GM04503 (cell line): ENCODE measurements at regions not wholly inside any gene's neighbourhood (a gene's known extent, or its start where the extent isn't known, plus 50 kb on each side); places are given as distances from the start of the nearest gene placed in this dataset.
"Not testable (repeated sequence)": the region's sequence is repeated elsewhere in the genome, so short reads cannot be mapped to it uniquely, and the experiment has no call there.

Experiments
- DNase-seq: peaks from one replicate; pipeline ENCODE4 v3.0.0-alpha.2; 2012; ENCODE audit warnings: low read depth

- no peak for DNase-seq
These were observed 195.1 kb downstream of the TXNL1 start for GRCh38 chr18:56443166-56443907.

- DNase-seq = not testable (repeated sequence)
These were observed 199.9 kb downstream of the TXNL1 start for GRCh38 chr18:56438480-56438879.

DNA sequence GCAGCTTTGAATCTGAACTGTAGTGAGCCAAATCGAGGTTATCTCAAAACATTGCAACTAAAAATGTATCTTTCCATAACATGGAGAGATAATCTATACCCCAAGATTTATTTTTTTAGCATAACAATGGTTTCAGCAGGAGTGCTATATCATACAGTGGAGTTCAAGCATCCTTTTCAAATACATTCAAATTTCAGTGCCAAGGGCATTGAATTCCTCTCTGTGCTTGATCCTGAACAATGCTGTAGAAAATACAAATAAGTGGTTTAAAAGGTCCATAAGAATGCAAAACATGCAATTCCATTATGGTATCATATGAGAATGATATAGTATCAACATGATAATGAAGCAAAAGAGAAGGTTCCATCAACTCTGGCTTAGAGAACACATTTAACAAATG lies 201.7 kb downstream of the TXNL1 start:
- DNase-seq = no peak

- no peak for DNase-seq
These were observed 204.5 kb downstream of the TXNL1 start for GRCh38 chr18:56433919-56434318.

DNA sequence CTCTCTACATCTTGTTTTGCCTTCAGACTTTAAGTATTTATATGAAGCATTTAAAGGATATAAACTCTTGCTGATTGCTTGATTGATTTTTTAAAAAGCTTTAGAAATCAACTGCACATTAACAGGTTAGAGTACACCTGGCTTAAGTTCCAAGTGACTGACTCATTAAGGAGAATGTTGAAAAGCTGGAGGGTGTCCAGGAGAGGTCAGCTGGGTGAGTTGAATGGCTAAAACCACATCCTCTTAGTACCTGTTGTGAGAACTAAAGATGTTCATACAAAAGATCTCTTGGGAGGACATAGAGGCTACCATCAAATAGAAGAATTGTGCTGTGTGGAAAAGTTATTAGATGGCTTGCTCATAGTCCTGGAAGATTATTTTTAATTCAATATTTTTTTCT lies 206.8 kb downstream of the TXNL1 start:
- DNase-seq = no peak

- DNase-seq = no peak
These were observed 214.8 kb downstream of the TXNL1 start for GRCh38 chr18:56423626-56424025.

GRCh38 chr18:56421647-56422046 lies 216.7 kb downstream of the TXNL1 start:
- DNase-seq = no peak

DNA sequence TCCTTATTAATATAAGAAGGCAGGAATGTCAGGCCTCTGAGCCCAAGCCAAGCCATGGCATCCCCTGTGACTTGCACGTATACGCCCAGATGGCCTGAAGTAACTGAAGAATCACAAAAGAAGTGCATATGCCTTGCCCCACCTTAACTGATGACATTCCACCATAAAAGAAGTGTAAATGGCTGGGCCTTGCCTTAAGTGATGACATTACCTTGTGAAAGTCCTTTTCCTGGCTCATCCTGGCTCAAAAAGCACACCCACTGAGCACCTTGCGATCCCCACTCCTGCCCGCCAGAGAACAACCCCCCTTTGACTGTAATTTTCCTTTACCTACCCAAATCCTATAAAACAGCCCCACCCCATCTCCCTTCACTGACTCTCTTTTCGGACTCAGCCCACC lies 217.5 kb downstream of the TXNL1 start:
- not testable (repeated sequence) for DNase-seq

- no peak for DNase-seq
These were observed 224.0 kb downstream of the TXNL1 start for GRCh38 chr18:56414357-56414756.

- no peak for DNase-seq
These were observed 224.5 kb downstream of the TXNL1 start for GRCh38 chr18:56413862-56414261.

DNA sequence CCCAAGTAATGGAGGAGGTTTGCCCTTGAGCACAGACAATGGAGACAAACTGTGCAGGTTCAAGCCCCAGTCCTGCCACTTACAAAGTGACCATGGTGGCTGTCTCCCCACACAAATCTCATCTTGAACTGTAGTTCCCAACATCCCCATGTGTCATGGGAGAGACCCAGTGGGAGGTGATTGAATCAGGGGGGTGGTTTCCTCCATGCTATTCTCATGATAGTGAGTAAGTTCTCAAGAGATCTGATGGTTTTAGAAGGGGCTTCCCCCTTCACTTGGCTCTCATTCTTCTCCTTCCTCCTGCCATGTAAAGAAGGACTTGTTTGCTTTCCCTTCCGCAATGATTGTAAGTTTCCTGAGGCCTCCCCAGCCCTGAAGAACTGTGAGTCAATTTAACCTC lies 225.4 kb downstream of the TXNL1 start:
- DNase-seq = no peak

DNA sequence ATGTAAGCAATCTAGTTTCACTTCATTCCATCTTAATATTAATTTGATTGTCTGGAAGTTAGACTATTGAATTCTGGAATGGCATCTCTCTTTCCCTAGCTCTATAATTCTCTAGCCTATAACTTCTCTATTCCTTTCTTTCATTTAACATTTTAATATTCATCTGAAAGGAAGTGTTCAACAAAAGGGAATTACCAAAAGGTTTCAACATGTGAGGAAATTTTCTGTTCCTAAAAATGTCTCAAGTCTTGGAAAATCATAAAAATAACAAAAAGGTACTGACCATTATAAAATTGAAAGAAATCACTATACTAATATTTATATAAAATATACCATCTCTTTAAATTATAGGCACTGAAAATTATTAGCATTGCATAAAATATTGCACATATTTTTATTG lies 228.7 kb downstream of the TXNL1 start:
- no peak for DNase-seq

- no peak for DNase-seq
These were observed 230.7 kb downstream of the TXNL1 start for GRCh38 chr18:56407646-56408180.

DNA sequence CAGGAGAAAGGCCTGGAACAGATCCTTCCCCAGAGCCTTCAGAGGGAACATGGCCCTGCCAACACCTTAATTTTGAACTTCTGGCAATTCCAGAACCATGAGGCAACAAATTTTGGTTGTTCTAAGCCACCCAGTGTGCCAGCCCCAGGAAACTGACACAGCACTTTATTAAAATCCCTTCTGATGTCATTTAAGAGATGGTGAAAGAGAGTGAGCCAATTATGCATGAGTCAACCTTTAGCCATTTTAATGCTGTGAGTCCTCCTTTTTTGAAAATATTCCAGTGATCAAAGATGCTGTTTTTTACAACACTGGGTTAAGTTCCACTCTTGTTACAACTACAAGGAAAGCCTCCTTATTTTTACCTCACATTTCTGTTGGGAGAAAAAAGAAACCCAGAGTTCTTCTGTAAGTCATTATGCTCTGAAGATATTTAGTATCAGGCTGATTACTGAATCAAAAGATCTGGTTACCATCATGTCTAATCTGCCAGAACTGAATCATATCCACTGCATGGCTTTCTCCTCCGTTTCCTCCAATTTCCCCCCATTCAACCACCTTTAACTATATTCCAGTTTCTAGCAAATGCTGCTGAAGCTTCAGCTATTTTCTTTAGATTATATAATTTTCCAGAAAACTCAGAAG lies 235.4 kb downstream of the TXNL1 start:
- DNase-seq = peak; percentile 89

GRCh38 chr18:56393870-56394269 lies 244.5 kb downstream of the TXNL1 start:
- DNase-seq = no peak

GRCh38 chr18:56391931-56392590 lies 246.3 kb downstream of the TXNL1 start:
- DNase-seq = no peak

DNA sequence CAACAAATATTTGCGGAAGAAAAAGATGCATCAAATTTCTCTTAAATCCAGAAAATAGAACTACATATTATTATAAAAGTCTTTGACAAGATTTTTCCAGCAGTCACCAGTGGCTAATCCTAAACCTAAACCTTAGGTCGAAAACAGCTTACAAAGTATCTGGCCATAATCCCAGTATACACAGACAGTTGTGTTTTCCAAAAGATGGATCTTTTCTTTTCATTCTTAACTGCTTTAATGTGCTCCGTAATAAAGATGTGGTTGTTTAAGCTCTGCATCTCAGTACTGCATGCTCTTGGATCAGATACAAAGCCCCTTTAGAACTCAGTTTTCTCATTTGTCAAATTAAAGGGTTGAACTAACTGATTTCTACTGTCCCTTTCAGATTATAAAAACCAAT lies 247.8 kb downstream of the TXNL1 start:
- DNase-seq = no peak

GRCh38 chr18:56389190-56389589 lies 249.2 kb downstream of the TXNL1 start:
- no peak for DNase-seq

- DNase-seq = no peak
These were observed 249.8 kb downstream of the TXNL1 start for GRCh38 chr18:56388571-56388970.

GRCh38 chr18:56386856-56387255 lies 251.5 kb downstream of the TXNL1 start:
- no peak for DNase-seq

DNA sequence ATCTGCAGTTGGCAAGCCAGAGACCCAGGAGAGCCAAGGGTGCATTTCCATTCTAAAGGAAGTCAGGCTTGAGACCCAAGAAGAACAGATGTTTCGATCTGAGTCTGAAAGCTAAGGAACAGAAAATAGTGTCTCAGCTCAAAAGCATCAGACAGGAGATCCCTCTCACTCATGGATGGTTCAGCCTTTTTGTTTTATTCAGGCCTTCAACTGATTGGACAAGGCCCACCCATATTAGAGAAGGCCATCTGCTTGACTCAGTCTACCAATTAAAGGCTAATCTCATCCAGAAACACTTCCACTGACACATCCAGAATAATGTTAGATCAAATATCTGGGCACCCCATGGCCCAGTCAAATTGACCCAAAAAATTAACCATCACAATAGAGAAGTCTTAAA lies 255.0 kb downstream of the TXNL1 start:
- no peak for DNase-seq

DNA sequence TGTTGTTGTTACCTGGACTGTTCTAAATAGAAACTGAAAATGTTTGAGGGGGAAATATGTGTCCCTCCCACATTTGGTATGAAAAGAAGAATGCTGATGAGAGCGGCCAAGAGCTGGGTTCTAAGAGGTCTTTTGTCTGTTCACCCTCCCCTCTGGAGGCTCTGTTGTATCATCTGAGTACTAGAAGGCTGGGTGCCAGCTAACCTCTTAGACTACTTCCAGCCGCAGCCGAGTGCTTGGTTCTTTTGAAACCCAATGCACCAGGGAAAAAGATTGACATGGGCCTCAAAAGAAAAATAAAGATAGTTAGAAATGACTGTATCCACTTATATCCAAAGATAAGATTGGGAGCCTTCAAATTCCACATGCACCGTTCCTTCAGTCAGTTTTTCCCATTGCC lies 255.9 kb downstream of the TXNL1 start:
- no peak for DNase-seq

DNA sequence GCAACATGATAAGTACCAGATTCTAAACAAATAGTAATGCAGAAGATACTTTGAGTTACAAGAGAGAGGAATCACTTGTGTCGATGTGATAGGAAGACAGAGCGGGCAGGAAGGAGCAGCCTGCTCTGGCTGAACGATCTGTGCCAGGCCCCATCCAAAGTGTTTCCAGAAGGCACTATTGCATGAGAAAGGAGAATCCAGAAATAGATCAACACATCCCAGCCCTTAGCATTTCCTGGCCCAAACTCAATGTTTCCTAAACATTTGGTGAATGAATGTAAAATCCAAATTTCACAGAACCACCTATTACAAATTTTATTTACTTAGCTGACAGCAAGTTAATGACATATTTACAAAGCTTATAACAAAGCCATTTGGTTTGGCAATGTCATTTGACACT lies 257.2 kb downstream of the TXNL1 start:
- peak; percentile 27 for DNase-seq
